B cell (primary cell): ENCODE measurements at regions not wholly inside any gene's neighbourhood (a gene's known extent, or its start where the extent isn't known, plus 50 kb on each side); places are given as distances from the start of the nearest gene placed in this dataset.
"Not testable (repeated sequence)": the region's sequence is repeated elsewhere in the genome, so short reads cannot be mapped to it uniquely, and the experiment has no call there.

Source experiments
- CTCF ChIP-seq: fragments of 200-600 bp; IDR thresholded peaks from one replicate; pipeline ENCODE4 v1.8.0; 2022; ENCODE audit warnings: antibody characterized with exemption, mild to moderate bottlenecking
- EZH2 ChIP-seq: IDR thresholded peaks from 2 replicates; pipeline ENCODE4 v1.6.1; 2012; ENCODE audit warnings: borderline replicate concordance, low read depth, mild to moderate bottlenecking, moderate library complexity, low read length; ENCODE audit not compliant: insufficient read depth, poor library complexity, severe bottlenecking

- TF ChIP-seq CTCF, EZH2: not testable (repeated sequence)
Measured at GRCh38 chr15:39011066-39011465, 446.5 kb upstream of the RASGRP1 start.
